ENCODE measurements at regions not wholly inside any gene's neighbourhood (a gene's known extent, or its start where the extent isn't known, plus 50 kb on each side); places are given as distances from the start of the nearest gene placed in this dataset.

- H3K36me3 ChIP-seq (ENCODE audit: control insufficient read depth in 1 of 2, insufficient read depth in 2 of 2, low read length in 2 of 2): no peaks in the 10 kb centered on the region
- no peaks in the 10 kb centered on the region for H3K4me1 ChIP-seq (ENCODE audit: control insufficient read depth in 1 of 2, insufficient read depth in 2 of 2, low read length in 2 of 2)
- H3K4me3 ChIP-seq (ENCODE audit: low read depth in 1 of 2, low read length in 2 of 2): no peak overlapping the region
- H3K9me3 ChIP-seq (ENCODE audit: control insufficient read depth in 1 of 2, low read length in 2 of 2): no peaks in the 10 kb centered on the region
- H3K27me3 ChIP-seq (ENCODE audit: low read depth, low read length): no peaks in the 10 kb centered on the region
- H3K27ac ChIP-seq (ENCODE audit: low read length): no peak overlapping the region
Observed at GRCh38 chr12:126998747-126999285, 1268.2 kb upstream of the TMEM132C start.

GRCh38 chr12:126999352-126999751 lies 1267.6 kb upstream of the TMEM132C start:
- H3K27ac ChIP-seq (ENCODE audit: low read length): no peak overlapping the region
- H3K36me3 ChIP-seq (ENCODE audit: control insufficient read depth in 1 of 2, insufficient read depth in 2 of 2, low read length in 2 of 2): no peaks in the 10 kb centered on the region

DNA sequence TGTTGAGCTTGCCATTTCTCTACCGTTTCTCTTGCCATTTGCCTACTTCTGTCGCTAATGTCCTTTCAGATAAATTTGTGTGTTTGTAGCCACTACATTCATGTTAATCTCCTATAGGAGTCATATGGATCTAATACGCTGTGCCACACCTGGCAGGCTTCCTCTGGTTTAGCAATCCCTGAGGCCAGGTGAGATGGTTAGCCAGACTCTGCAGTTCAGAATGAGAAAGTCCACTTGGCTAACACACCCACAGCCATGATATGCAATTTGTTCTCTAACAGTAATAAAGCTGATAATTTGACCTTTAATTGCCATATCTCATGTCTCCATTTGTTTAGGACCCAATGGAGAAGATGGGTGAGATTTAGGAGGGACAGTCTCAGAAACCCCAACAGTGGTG lies 1261.6 kb upstream of the TMEM132C start:
- Histone ChIP-seq H3K9me3 (ENCODE audit: control insufficient read depth in 1 of 2, low read length in 2 of 2) (no peaks in the 10 kb centered on the region), H3K27ac (ENCODE audit: low read length) (no peak overlapping the region), H3K4me1 (ENCODE audit: control insufficient read depth in 1 of 2, insufficient read depth in 2 of 2, low read length in 2 of 2) (no peaks in the 10 kb centered on the region), H3K27me3 (ENCODE audit: low read depth, low read length) (no peaks in the 10 kb centered on the region), H3K4me3 (ENCODE audit: low read depth in 1 of 2, low read length in 2 of 2) (no peak overlapping the region), H3K36me3 (ENCODE audit: control insufficient read depth in 1 of 2, insufficient read depth in 2 of 2, low read length in 2 of 2) (no peaks in the 10 kb centered on the region)

More at GRCh38 chr12:126999352-126999751, 1267.6 kb upstream of the TMEM132C start:
- no peaks in the 10 kb centered on the region for H3K9me3 ChIP-seq (ENCODE audit: control insufficient read depth in 1 of 2, low read length in 2 of 2)
- no peaks in the 10 kb centered on the region for H3K4me1 ChIP-seq (ENCODE audit: control insufficient read depth in 1 of 2, insufficient read depth in 2 of 2, low read length in 2 of 2)
- H3K27me3 ChIP-seq (ENCODE audit: low read depth, low read length): no peaks in the 10 kb centered on the region
- no peak overlapping the region for H3K4me3 ChIP-seq (ENCODE audit: low read depth in 1 of 2, low read length in 2 of 2)

GRCh38 chr12:127006972-127007371 lies 1260.0 kb upstream of the TMEM132C start:
- no peaks in the 10 kb centered on the region for H3K9me3 ChIP-seq (ENCODE audit: control insufficient read depth in 1 of 2, low read length in 2 of 2)
- no peaks in the 10 kb centered on the region for H3K36me3 ChIP-seq (ENCODE audit: control insufficient read depth in 1 of 2, insufficient read depth in 2 of 2, low read length in 2 of 2)
- H3K27me3 ChIP-seq (ENCODE audit: low read depth, low read length): no peaks in the 10 kb centered on the region
- no peak overlapping the region for H3K27ac ChIP-seq (ENCODE audit: low read length)
- H3K4me3 ChIP-seq (ENCODE audit: low read depth in 1 of 2, low read length in 2 of 2): no peak overlapping the region
- H3K4me1 ChIP-seq (ENCODE audit: control insufficient read depth in 1 of 2, insufficient read depth in 2 of 2, low read length in 2 of 2): no peaks in the 10 kb centered on the region

DNA sequence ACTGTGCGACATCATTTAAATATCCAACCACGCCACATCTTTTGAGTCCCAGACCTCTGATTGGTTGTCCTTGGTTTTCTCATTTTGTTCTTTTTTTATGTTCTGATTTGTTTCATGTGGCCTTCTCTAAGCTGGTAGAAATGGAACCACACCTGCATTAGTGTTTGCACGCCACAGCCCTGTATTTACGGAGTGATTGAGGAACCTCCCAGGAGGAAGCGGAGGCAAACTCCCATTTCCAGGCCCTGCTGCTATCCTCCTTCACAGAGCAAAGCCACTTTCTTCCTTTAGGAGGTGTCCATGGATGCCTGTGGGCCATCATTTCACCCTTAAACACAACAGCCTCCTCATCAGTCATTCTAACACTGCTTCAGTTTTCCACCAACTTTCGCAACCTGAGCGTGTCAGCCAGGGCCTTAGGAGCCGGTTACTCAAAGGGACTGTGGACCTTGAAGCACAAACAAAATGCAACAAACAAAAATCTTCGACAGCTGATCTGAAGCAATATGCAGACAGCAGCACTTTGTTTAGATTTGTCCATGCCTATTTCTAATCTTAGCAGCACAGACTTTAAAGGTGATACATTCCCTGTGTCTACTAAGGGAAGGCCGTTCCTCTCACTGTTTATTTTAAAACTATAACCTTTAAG lies 1258.1 kb upstream of the TMEM132C start:
- H3K4me1 ChIP-seq (ENCODE audit: control insufficient read depth in 1 of 2, insufficient read depth in 2 of 2, low read length in 2 of 2): no peaks in the 10 kb centered on the region
- no peaks in the 10 kb centered on the region for H3K9me3 ChIP-seq (ENCODE audit: control insufficient read depth in 1 of 2, low read length in 2 of 2)
- H3K27ac ChIP-seq (ENCODE audit: low read length): no peak overlapping the region
- H3K27me3 ChIP-seq (ENCODE audit: low read depth, low read length): no peaks in the 10 kb centered on the region
- no peak overlapping the region for H3K4me3 ChIP-seq (ENCODE audit: low read depth in 1 of 2, low read length in 2 of 2)
- H3K36me3 ChIP-seq (ENCODE audit: control insufficient read depth in 1 of 2, insufficient read depth in 2 of 2, low read length in 2 of 2): no peaks in the 10 kb centered on the region

DNA sequence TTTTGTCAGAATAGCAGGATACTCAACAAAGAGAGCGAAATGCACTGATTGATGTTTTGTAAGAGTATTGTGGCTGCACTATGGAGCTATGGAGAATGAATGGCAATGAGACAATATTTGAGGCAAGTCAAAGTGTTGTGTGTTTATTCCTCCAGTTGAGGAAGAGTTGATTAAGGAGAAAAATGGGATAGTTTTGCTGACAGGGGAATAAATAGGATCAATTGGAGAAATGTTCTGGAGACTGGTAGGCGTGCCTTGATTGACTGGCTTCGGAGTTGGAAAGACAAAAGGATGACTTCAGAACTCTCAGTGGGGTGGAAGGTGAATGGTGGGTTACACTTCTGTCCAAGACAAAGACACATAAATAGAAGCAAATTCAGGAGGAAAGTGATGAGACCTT lies 1254.9 kb upstream of the TMEM132C start:
- no peak overlapping the region for H3K4me3 ChIP-seq (ENCODE audit: low read depth in 1 of 2, low read length in 2 of 2)
- no peaks in the 10 kb centered on the region for H3K9me3 ChIP-seq (ENCODE audit: control insufficient read depth in 1 of 2, low read length in 2 of 2)
- no peaks in the 10 kb centered on the region for H3K27me3 ChIP-seq (ENCODE audit: low read depth, low read length)
- no peaks in the 10 kb centered on the region for H3K36me3 ChIP-seq (ENCODE audit: control insufficient read depth in 1 of 2, insufficient read depth in 2 of 2, low read length in 2 of 2)
- no peak overlapping the region for H3K27ac ChIP-seq (ENCODE audit: low read length)
- H3K4me1 ChIP-seq (ENCODE audit: control insufficient read depth in 1 of 2, insufficient read depth in 2 of 2, low read length in 2 of 2): no peaks in the 10 kb centered on the region

- Histone ChIP-seq H3K4me1 (ENCODE audit: control insufficient read depth in 1 of 2, insufficient read depth in 2 of 2, low read length in 2 of 2) (no peaks in the 10 kb centered on the region), H3K36me3 (ENCODE audit: control insufficient read depth in 1 of 2, insufficient read depth in 2 of 2, low read length in 2 of 2) (no peaks in the 10 kb centered on the region), H3K27me3 (ENCODE audit: low read depth, low read length) (no peaks in the 10 kb centered on the region), H3K27ac (ENCODE audit: low read length) (no peak overlapping the region), H3K9me3 (ENCODE audit: control insufficient read depth in 1 of 2, low read length in 2 of 2) (no peaks in the 10 kb centered on the region), H3K4me3 (ENCODE audit: low read depth in 1 of 2, low read length in 2 of 2) (no peak overlapping the region)
Observed at GRCh38 chr12:127013197-127013596, 1253.8 kb upstream of the TMEM132C start.

GRCh38 chr12:127014079-127014478 lies 1252.9 kb upstream of the TMEM132C start:
- no peaks in the 10 kb centered on the region for H3K9me3 ChIP-seq (ENCODE audit: control insufficient read depth in 1 of 2, low read length in 2 of 2)
- H3K27me3 ChIP-seq (ENCODE audit: low read depth, low read length): no peaks in the 10 kb centered on the region
- H3K27ac ChIP-seq (ENCODE audit: low read length): no peak overlapping the region
- no peaks in the 10 kb centered on the region for H3K4me1 ChIP-seq (ENCODE audit: control insufficient read depth in 1 of 2, insufficient read depth in 2 of 2, low read length in 2 of 2)
- no peaks in the 10 kb centered on the region for H3K36me3 ChIP-seq (ENCODE audit: control insufficient read depth in 1 of 2, insufficient read depth in 2 of 2, low read length in 2 of 2)
- H3K4me3 ChIP-seq (ENCODE audit: low read depth in 1 of 2, low read length in 2 of 2): no peak overlapping the region

- Histone ChIP-seq H3K36me3 (ENCODE audit: control insufficient read depth in 1 of 2, insufficient read depth in 2 of 2, low read length in 2 of 2) (no peaks in the 10 kb centered on the region), H3K4me1 (ENCODE audit: control insufficient read depth in 1 of 2, insufficient read depth in 2 of 2, low read length in 2 of 2) (no peaks in the 10 kb centered on the region), H3K9me3 (ENCODE audit: control insufficient read depth in 1 of 2, low read length in 2 of 2) (no peaks in the 10 kb centered on the region)
Observed at GRCh38 chr12:127024791-127025190, 1242.2 kb upstream of the TMEM132C start.

GRCh38 chr12:127025545-127025944 lies 1241.4 kb upstream of the TMEM132C start:
- Histone ChIP-seq H3K27ac (ENCODE audit: low read length) (no peak overlapping the region), H3K27me3 (ENCODE audit: low read depth, low read length) (no peaks in the 10 kb centered on the region), H3K4me3 (ENCODE audit: low read depth in 1 of 2, low read length in 2 of 2) (no peak overlapping the region), H3K4me1 (ENCODE audit: control insufficient read depth in 1 of 2, insufficient read depth in 2 of 2, low read length in 2 of 2) (no peaks in the 10 kb centered on the region), H3K9me3 (ENCODE audit: control insufficient read depth in 1 of 2, low read length in 2 of 2) (no peaks in the 10 kb centered on the region), H3K36me3 (ENCODE audit: control insufficient read depth in 1 of 2, insufficient read depth in 2 of 2, low read length in 2 of 2) (no peaks in the 10 kb centered on the region)

More at GRCh38 chr12:127024791-127025190, 1242.2 kb upstream of the TMEM132C start:
- no peaks in the 10 kb centered on the region for H3K27me3 ChIP-seq (ENCODE audit: low read depth, low read length)
- no peak overlapping the region for H3K27ac ChIP-seq (ENCODE audit: low read length)
- H3K4me3 ChIP-seq (ENCODE audit: low read depth in 1 of 2, low read length in 2 of 2): no peak overlapping the region

GRCh38 chr12:127035011-127035879 lies 1231.7 kb upstream of the TMEM132C start:
- Histone ChIP-seq H3K36me3 (ENCODE audit: control insufficient read depth in 1 of 2, insufficient read depth in 2 of 2, low read length in 2 of 2) (no peaks in the 10 kb centered on the region), H3K27me3 (ENCODE audit: low read depth, low read length) (no peaks in the 10 kb centered on the region), H3K4me1 (ENCODE audit: control insufficient read depth in 1 of 2, insufficient read depth in 2 of 2, low read length in 2 of 2) (no peaks in the 10 kb centered on the region), H3K27ac (ENCODE audit: low read length) (no peak overlapping the region), H3K9me3 (ENCODE audit: control insufficient read depth in 1 of 2, low read length in 2 of 2) (no peaks in the 10 kb centered on the region), H3K4me3 (ENCODE audit: low read depth in 1 of 2, low read length in 2 of 2) (no peak overlapping the region)

All from muscle layer of duodenum (tissue), 2 donors.